NCI-H1092 treated with DMSO at 0.1 percent for 48 hours (cell line): ENCODE measurements at regions not wholly inside any gene's neighbourhood (a gene's known extent, or its start where the extent isn't known, plus 50 kb on each side); places are given as distances from the start of the nearest gene placed in this dataset.

Experiments
- DNase-seq: peaks from one replicate; lab custom pipeline; 2025; lab: John Stamatoyannopoulos, UW

DNA sequence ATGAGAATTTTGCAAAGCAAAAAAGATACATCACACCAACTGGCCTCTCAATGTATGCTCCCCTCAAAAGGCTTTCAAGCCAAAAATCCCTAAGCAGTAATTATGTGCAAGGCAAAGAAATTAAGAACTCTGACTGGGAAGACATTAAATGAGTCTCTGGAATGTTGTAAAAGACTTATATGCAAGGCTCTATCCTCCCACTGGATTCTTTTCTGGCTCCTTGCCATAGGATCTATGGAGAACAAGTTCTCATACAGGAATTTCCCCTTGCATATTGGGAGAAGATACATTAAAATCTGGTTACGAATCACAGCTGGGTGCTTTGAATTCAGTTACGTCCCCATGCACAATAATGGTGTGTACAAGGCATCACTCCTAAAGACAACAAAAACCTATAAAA is 73.4 kb upstream of the ATL2 start:
- no peak for DNase-seq

DNA sequence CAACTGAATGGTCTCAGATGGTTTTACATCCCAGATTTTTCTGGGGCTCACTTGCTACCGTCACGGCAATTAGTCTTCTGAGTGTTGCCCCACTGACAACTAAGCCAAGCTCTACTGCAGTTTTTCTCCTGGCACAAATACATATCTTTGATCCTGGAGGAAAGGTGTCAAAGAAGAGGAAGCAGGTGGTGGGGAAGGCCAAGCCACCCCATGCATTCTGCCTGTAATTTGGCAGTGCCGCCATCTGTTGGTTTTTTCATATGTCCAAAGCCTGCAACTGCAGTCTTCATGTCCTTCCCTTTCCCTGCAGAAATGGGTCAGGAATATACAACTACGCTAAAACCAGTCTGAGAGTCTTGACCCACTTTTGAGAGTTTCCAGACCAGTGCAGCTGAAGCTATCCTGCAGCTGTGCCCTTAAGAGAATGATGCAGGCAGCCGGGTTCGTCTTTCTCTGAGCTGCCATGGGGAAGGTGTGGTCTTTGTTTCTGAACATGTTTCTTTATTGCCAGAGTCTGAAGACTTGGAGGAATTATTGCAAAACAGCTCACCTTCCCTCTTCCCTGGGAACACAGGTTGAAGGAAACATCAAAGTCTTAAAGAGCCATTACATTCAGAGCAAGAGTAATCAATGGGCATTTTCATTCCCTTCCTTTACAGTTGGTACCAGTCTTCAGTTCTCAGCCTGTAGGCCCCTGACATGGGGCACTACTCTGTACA is 71.8 kb upstream of the ATL2 start:
- DNase-seq: no peak

DNA sequence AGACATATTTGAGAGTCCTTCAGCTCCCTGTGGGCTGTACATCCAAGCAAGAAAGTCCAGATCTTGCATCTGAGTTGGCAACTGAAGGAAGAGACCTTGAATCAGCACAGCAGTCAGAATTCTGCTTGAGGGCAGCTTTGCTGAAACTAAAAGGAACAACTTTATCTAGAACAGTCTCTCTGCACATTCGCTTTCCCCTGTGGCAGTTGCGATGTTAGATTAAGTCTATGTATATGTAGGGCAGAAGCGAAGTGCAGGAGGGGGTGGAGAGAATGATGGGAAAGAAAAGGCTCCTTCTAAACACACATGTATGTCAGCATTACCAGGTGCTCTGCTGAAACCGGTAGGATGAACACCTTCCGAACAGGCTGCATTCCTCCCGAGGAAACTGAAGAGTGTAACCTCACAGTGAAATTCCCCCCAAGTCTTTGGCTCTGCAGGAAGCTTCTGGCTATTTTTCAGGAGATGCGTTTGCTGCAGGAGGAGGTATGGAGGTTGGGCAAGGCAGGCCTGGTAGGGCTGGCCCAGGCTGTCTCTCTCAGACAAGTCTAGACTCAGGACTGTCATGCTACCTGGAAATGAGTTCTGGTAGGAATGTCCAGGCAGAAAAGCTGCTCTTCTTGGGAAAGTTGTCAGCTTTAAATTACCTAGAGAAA is 70.0 kb upstream of the ATL2 start:
- no peak for DNase-seq

DNA sequence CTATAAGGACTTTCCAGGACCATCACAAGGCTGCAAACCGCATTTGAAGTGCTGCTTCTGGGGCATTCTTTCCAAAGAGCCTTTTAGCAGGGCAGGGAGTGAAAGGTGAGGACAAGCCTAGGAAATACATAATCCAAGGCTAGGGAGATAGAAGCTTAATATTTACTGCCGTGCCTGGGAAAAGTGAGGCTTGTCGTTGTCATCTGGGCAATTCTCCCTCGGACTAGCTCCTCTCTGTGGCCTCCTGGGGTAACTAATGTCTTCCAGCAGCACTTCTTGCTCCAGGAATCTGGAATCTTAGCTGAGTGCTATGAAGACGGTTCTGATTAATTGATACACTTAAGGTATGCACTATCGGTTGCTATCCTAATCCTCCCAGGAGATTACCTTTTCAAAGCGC is 69.3 kb upstream of the ATL2 start:
- DNase-seq: no peak

DNA sequence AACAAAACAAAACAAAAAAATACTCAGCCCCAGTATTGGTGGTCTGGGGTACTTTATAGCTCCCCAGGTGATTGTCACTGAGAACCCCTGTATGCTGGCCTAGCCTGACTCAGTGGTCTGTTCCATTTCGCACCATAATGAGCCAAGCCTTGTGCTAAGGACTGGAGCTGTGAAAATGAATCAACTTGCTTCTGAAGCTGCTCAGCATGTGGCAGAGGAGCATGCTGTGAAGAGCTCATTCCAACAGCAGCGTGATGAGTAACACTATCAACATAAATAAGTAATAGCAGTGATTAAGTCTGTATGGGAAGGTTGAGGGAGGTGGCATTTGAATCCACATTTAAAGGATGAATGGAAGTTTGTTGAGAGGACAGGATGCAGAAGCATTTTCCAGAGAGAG is 67.2 kb upstream of the ATL2 start:
- no peak for DNase-seq

DNA sequence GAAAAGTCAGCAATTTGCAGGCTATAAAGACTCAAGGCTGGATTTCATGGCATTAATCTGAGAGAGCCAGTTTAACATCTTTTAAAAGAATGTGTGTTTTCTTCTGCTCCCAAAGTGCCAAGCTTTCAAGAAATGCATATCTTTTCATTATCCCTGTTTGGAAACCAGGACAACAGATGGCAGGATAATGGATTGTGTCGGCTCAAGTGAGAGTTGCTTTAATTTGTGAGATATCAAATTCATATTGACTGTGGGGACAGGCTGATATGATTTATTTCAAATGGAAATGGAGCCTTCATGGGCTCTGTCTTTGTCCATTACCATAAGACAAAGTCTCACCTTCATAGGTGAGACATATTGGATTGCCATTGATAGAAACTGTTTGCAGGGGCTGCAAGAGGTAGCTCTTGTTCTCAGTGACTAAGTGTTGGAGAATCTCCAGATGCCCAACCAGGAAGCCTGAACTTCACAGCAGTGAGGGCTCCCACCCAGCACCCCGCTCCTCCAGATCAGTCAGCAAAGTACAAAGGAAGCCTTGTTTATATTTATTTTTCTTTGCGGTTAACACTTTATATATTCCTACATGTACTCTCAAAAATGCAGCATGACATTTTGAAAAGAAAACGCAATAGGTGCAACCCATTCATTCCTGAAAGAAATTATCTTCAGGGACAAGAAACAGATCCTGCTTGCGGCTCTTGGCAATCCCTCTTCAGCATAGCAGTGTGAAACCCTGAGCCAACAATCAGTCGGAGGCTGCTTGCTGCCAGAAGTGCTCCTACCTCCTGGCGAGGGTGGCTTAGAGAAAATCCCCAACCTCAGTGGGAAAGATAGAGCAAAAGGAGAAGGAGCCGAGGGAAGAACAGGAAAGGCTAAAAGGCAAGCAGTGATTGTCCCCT is 65.8 kb upstream of the ATL2 start:
- DNase-seq: no peak

DNA sequence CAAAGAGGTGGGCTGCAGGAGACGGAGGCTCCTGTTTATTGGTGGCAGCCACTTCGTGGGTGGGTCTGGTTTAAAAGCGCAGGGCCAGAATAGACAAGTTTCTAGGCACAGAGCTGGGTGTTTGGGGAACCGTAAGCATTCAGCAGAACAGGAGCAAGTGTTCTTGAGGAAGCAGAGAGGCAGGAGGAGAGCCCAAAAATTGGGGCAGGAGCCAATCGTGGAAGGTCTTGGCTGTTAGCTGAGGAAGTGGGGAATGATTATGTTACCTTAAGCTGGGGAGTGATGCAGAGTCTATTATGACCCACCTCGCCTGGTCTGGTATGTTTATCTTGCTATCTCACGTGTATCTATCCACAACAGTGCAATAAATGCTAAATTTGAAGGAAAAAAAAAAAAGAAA is 64.3 kb upstream of the ATL2 start:
- DNase-seq: no peak

DNA sequence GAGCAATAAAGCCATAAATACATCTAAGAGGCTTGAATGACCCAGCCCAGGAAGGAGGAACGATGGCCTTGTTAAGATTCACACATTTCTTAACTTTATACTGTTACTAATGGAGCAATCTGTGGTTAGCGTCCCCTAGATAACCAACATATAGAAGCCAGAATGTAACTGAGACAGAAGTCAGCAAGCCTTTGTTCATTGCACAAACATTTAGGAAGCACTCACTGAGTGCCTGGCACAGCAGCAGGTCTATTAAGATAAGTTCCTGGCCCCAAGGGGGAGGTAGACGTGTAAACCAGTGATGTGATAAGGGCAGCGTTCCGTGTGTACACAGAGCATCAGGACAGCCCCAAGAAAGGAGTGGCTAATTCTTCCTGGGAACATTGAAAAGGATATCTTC is 63.6 kb upstream of the ATL2 start:
- DNase-seq: no peak

DNA sequence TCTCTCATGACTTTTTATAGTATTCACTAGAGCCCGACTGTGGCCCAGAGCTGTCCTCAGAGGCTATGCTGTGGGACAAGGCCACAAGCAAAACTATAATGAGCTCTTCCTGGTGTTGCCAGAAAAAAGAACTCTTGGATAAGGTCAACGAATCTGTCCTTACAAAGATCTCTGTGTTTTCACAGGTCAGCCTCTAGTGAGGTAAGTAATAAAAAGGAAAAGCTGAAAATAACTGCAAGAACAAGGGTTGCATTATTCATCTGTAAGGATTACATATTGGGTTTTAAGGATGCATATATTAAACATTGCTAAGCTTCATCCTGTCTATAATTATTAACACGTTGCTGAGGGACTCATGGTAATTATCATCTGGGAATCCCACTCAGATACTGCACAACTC is 62.8 kb upstream of the ATL2 start:
- DNase-seq: no peak

DNA sequence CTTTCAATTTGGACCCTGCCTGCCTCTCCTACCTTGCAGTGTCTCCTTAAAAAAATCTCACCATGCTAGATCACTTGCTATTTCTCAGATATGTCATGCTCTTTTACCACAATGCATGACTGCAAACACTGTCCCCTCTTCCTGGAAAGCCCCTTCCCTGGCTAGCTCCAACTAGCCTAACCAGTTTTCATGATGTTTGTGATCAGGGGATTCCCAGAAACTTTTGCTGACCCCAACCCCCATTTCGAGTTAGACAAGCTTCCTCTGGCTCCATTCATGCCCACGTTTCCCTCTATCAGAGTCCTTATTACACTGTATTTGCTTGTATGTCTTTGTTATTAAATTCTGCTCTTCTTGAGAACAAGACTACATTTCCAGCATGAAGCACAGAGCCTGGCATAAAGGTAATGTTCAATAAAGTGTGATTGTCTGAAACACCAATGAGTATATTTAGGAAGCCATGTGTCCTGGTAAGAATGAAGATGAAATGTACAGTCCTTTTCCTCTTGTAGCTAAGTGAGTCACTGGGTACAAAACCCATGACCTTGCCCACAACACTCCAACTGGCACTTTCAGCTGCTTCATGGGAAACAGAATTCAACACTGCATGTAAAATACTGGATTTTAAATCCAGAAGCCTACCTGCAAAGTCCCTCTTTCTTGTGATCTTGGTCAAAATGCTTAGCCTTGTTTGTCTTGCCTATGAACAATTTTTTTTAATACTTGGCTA is 62.0 kb upstream of the ATL2 start:
- DNase-seq: no peak

DNA sequence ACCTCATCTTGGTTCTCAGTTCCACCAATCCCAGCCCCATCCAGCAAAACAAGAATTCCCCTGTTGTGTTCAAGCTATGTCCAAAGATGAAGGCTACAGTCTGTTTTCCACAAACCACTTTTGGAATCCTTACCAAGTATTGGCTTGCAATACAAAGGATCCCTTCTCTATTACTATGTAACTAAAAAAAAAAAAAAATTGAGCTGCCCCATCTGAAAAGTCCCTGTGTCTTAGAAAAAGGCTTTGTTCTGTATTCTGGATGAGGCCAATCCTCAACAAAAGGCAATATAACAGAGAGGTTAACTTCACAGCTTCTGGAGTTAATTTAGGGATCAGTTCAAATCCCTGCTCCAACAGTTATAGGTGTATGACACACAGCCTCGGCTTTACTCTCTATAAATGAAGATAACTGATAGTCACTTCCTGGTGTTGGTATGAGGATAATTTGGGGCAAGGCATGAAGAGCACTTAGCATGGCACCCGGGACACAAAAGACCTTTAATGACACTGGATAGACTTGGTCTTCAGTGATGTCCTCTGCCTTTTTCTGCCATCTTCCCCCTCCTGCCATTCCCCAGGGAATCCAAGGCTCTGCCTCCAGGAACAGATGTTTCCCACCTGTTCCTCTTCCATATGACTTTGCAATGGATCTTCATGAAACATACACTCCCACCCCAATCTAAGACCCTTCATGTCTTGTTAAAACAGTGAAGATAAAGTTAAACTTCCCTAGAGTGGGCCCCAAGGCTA is 61.2 kb upstream of the ATL2 start:
- no peak for DNase-seq

DNA sequence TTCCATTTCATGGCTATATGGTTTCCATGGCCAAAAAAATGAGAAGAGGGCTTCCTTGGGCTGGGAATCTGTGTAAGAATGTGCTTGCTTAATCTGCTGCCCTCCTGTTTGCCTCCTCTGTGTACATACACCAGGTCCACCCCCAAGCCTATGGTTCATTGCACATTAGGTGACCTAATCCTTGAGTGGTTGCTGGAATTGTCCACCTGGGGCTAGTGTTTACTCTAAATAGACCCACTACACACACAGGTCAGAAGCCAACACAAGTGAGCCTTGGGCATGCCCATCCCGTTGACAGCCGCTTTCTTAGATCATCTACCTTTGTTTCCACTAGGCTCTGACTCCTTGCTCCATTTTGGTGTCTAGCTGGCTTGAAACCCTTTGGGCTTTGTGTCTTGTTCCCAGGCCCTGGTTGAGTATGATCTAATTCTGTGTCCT is 59.2 kb upstream of the ATL2 start:
- no peak for DNase-seq

DNA sequence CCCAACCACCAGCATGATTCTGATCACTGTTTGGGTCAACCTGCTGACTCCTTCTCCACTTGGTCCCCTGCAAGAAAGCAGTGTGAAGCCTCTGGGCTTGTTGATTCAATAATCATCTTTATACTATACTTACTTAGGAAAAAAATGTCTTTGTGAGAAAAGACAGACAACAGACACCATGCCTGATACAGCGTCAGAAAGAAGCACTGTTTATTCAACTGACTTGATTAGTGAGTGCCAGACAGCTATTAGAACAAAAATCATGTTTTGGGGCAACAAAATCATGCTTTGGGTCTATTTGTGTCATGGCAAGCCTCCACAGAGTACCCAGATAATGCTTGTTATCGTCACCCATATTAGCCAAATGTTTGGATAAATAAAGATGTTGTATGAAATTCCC is 58.7 kb upstream of the ATL2 start:
- no peak for DNase-seq

DNA sequence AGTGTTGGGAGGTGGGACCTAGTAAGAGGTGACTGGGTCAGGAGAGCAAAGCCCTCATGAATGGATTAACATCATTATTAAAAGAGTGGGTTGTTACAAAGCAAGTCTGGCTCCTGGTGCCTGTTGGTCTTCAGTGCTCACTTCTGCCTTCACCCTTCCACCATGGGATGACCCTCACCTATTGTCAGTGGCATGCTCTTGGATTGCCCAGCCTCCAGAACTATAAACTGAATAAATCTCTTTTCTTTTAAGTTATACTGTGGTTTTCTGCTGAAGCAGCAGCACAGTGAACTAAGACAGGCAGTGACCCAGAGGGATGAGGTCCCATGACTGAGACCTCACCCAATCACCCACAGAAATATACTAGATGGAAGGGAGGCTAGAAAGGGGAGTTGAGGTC is 57.5 kb upstream of the ATL2 start:
- no peak for DNase-seq

DNA sequence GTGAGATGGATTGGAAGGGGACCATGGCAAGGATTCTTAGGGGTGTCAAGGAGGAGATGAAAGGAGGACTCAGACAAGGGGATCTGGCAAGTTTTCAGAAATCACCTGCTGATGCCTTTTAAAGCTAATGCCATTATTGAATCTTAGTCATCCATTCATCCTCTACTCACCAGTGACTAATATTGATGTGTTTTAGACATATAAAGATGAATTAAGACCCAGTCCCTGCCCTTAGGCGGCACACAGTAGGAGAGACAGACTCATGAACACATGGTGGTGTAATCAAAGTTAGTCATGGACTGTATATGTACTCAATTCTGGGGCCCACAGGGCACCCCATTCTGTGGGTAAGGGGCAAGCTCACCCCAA is 56.5 kb upstream of the ATL2 start:
- DNase-seq: no peak

DNA sequence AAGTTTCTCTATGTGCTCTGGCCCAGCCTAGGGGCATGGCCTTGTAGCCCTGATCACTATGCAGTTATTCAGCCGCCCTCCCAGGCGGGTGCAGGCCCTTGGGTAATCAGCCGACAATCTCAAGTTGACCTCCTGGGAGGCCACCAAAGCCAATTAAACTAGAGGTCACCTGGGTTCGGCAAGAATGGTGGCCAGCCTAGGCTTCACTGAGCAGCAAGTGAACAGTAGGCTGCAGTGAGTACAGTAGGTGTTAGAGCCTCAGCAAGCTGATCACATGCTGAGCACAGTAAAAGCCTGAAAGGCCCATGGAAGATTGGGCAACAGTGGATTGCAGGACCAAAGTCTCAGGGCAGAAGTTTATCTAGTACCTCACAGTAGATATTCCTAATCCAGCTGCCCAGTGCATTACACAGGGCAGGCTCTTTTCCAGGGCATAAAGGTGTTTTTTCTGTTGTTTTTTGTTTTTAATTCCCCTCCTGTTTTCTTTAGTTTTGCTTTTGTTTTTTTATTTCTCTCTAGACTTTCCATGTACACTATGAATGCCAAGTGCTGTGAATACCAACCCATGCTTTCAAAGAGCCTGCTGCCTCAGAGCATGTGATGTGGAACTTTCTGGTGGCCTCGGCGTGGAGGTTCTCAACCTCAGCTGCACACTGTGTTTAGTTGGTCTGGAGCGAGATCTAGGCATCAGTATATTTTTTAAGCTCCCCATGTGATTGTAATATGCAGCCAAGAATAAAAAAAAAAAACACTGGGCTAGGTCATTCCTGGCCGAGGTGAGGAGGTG is 55.9 kb upstream of the ATL2 start:
- DNase-seq: no peak

DNA sequence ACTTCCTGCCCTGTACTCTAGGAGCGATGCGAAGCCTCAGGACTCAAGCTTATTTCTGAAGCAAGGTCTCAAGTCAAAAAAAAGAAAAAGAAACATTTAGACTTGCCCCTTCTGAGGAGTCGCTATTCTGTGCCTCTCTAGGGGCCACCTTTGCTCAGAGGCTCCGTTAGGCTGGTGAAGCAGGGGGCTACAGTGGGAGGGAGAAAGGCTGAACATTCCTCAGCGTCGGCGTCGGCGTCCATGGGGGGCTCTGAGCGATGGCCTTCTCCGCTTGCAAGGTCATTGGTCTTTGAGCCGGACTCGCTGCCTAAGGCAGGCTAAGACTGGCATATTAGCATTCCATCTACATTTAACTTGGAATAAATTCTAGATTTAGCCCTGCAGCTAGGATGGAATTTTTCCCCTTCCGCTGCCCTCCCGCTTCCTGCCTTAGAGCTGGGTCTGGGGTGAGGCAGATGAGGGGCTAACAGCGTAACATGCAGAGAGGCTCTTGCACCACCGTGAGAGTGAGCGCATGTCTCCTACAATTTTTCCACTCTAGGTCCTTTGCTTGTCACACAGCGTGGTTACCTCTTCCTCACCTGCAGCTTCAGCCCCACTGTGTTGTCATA is 53.6 kb upstream of the ATL2 start:
- no peak for DNase-seq

DNA sequence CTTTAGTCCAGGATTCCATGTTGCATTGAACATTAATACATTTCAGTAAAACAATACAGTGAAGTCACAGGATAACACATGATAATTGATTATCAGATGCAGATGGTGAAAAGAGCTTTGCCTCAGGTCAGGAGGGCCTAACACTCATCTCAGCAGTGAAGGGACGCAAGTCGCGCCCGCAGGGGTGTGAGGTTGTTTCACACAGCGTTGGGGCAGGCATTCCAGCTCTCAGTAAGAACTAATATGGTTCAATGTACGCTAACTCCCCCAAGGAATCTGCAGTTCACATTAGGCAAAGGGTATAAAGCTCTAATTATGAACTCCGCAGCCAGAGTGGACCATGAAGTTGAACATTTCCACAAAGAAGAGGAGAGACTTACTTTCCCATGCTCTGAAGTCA is 53.1 kb upstream of the ATL2 start:
- DNase-seq: no peak

DNA sequence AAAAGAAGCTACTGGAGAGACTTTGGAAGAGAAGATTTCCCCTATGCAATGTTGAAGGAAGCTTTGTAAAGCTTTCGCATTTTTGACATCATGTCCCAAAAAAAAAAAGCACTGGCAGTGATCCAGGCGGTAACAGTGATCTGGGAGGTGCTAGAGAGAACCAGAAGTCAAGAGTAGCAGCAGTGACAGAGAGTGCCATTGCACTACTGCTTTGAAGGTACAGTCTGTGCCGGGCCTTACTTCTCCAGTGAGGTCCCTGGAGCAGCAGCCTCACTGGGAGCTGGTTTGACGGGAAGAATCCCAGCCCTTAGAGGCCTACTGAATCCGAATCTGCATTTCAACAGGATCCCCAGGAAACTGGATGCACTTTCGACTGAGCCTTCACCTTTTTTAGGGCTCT is 50.9 kb upstream of the ATL2 start:
- DNase-seq: no peak

DNA sequence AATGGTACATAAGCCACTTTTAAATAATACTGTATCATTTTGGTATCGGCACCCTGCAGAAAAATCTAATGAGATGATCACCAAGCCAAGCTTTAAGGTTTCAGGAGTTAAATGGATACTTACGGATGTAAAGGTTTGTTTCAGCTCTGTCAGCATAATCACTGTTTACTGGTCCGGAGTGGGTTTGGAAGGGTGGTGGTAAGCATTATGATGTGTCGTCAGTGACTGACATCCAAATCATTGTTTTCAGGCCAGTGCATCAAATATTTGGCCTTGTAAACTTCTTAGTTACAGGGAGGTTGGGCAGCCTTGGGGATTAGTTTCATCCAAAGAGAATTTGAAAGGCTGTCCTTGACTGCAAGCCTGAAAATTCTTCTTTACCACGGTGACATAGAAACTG is 50.0 kb upstream of the ATL2 start:
- no peak for DNase-seq
